ENCODE measurements at regions not wholly inside any gene's neighbourhood (a gene's known extent, or its start where the extent isn't known, plus 50 kb on each side); places are given as distances from the start of the nearest gene placed in this dataset.

- peaks cover 0 to 2% (median 0%) of the 10 kb centered on the region in 4 donors for H3K4me1 ChIP-seq
- no peak for DNase-seq
These were observed 589.9 kb upstream of the BOD1L1 start for GRCh38 chr4:14217401-14217800.

GRCh38 chr4:14218641-14219040 is 591.1 kb upstream of the BOD1L1 start:
- H3K4me3 ChIP-seq = no peak overlapping the region
- no peak overlapping the region for H3K27ac ChIP-seq
- no peaks in the 10 kb centered on the region for H3K27me3 ChIP-seq
- no peaks in the 10 kb centered on the region for H3K9me3 ChIP-seq
- TF ChIP-seq, protein P1, sequence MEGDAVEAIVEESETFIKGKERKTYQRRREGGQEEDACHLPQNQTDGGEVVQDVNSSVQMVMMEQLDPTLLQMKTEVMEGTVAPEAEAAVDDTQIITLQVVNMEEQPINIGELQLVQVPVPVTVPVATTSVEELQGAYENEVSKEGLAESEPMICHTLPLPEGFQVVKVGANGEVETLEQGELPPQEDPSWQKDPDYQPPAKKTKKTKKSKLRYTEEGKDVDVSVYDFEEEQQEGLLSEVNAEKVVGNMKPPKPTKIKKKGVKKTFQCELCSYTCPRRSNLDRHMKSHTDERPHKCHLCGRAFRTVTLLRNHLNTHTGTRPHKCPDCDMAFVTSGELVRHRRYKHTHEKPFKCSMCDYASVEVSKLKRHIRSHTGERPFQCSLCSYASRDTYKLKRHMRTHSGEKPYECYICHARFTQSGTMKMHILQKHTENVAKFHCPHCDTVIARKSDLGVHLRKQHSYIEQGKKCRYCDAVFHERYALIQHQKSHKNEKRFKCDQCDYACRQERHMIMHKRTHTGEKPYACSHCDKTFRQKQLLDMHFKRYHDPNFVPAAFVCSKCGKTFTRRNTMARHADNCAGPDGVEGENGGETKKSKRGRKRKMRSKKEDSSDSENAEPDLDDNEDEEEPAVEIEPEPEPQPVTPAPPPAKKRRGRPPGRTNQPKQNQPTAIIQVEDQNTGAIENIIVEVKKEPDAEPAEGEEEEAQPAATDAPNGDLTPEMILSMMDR (IDR thresholded peaks at IDR 0.05) = no peak
- intact Hi-C loops (cut with DNase I; ENCODE audit: low total_unique reads) = no loop called here
- no peaks in the 10 kb centered on the region for H3K36me3 ChIP-seq
- DNase-seq = no peak
- peaks cover 0 to 13% (median 3%) of the 10 kb centered on the region in 4 donors for H3K4me1 ChIP-seq

More at GRCh38 chr4:14217401-14217800, 589.9 kb upstream of the BOD1L1 start:
- Histone ChIP-seq H3K36me3 (no peaks in the 10 kb centered on the region), H3K27ac (no peak overlapping the region), H3K4me3 (no peak overlapping the region), H3K27me3 (no peaks in the 10 kb centered on the region), H3K9me3 (peaks cover 0 to 2% (median 0%) of the 10 kb centered on the region in 3 donors)
- intact Hi-C loops (cut with DNase I; ENCODE audit: low total_unique reads) = no loop called here
- TF ChIP-seq, protein P1 (IDR thresholded peaks at IDR 0.05) = no peak

GRCh38 chr4:14221176-14221575 is 593.7 kb upstream of the BOD1L1 start:
- H3K27ac ChIP-seq = no peak overlapping the region
- TF ChIP-seq, protein P1 (IDR thresholded peaks at IDR 0.05) = no peak
- intact Hi-C loops (cut with DNase I; ENCODE audit: low total_unique reads) = no loop called here
- H3K4me3 ChIP-seq = no peak overlapping the region
- DNase-seq = no peak
- no peaks in the 10 kb centered on the region for H3K27me3 ChIP-seq
- no peaks in the 10 kb centered on the region for H3K36me3 ChIP-seq
- peaks cover 0 to 13% (median 3%) of the 10 kb centered on the region in 4 donors for H3K4me1 ChIP-seq
- H3K9me3 ChIP-seq = no peaks in the 10 kb centered on the region

GRCh38 chr4:14222377-14223029 is 595.0 kb upstream of the BOD1L1 start:
- DNase-seq = no peak
- no peak overlapping the region for H3K27ac ChIP-seq
- H3K27me3 ChIP-seq = no peaks in the 10 kb centered on the region
- no peak overlapping the region for H3K4me3 ChIP-seq
- H3K36me3 ChIP-seq = no peaks in the 10 kb centered on the region
- intact Hi-C loops (cut with DNase I; ENCODE audit: low total_unique reads) = no loop called here
- TF ChIP-seq, protein P1 (IDR thresholded peaks at IDR 0.05) = no peak
- H3K9me3 ChIP-seq = no peaks in the 10 kb centered on the region
- H3K4me1 ChIP-seq = peaks cover 0 to 13% (median 3%) of the 10 kb centered on the region in 4 donors

DNA sequence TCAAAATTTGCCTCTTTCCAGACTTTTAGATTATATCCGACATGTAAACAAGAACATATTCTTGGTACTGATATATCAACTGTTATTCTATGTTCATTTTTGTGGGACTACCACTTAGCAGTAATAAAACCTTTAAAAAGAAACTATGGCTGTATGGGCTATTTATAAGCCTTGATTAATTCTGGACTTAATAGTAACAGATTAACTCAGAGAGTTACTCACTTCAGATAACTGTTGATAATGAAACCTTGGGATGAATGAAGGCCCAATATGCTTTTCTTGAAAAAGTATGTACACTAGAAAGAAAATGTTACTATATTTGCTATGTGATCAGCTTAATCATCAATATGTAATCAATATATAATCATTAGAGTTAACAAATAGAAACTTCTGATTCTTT is 595.9 kb upstream of the BOD1L1 start:
- Histone ChIP-seq H3K36me3 (no peaks in the 10 kb centered on the region), H3K4me3 (no peak overlapping the region), H3K4me1 (peaks cover 0 to 13% (median 3%) of the 10 kb centered on the region in 4 donors), H3K27me3 (no peaks in the 10 kb centered on the region), H3K9me3 (no peaks in the 10 kb centered on the region), H3K27ac (no peak overlapping the region)
- TF ChIP-seq, protein P1 (IDR thresholded peaks at IDR 0.05) = no peak
- no peak for DNase-seq
- intact Hi-C loops (cut with DNase I; ENCODE audit: low total_unique reads) = no loop called here

All from tibial artery (tissue), 4 donors.